Endothelial cell of umbilical vein (primary cell): ENCODE measurements at regions not wholly inside any gene's neighbourhood (a gene's known extent, or its start where the extent isn't known, plus 50 kb on each side); places are given as distances from the start of the nearest gene placed in this dataset.

Experiments
- BruUV-seq: library from RNA; stranded (reverse); fragments of 400-500 nt; replicated peaks from 2 replicates; lab custom pipeline; 2021; lab: Mats Ljungman, UMichigan
- CTCF ChIA-PET: fragments of 300-600, 350-600 bp; sonication (Branson Sonifier 250); formaldehyde crosslinking; loops from one replicate; lab custom pipeline; 2021; ENCODE audit warnings: antibody characterized with exemption, inconsistent platforms; lab: Charles Lee
- POLR2A ChIA-PET: fragments of 300-600, 350-600 bp; sonication (Branson Sonifier 250); formaldehyde crosslinking; loops from one replicate; lab custom pipeline; 2021; ENCODE audit warnings: antibody characterized with exemption, inconsistent platforms; lab: Charles Lee
- DNase-seq: peaks from one replicate; pipeline ENCODE4 v3.0.0-alpha.2; 2011; ENCODE audit warnings: low read depth, low spot score
- FAIRE-seq: peaks from 2 replicates; lab custom pipeline; 2011; peaks lifted over from hg19 to GRCh38; lab: Jason Lieb, UNC
- H2AFZ ChIP-seq: 2 replicates; pipeline ENCODE4 v1.6.0; 2012; ENCODE audit warnings: low read depth, low read length, control low read depth, inconsistent platforms
- H3K27ac ChIP-seq: 2 replicates; pipeline ENCODE4 v1.5.1; 2011; ENCODE audit warnings: low read depth, mild to moderate bottlenecking, control low read depth, low read length, moderate library complexity; ENCODE audit not compliant: insufficient read depth
- H3K27me3 ChIP-seq, 2 experiments: 2 replicates each; pipeline versions ENCODE4 v1.6.0 to v1.6.1; 2011; ENCODE audit warnings: low read length in 2 of 2, mixed read lengths in 1 of 2; ENCODE audit not compliant: control insufficient read depth in 2 of 2, insufficient read depth in 2 of 2
- H3K36me3 ChIP-seq, 2 experiments: 2 replicates in 1 of 2; 3 replicates in 1 of 2; pipeline ENCODE4 v1.5.1; 2011; ENCODE audit warnings: low read length in 2 of 2, mild to moderate bottlenecking in 1 of 2, moderate library complexity in 1 of 2; ENCODE audit not compliant: control insufficient read depth in 2 of 2, insufficient read depth in 2 of 2; ENCODE audit errors: extremely low read depth in 1 of 2
- H3K4me1 ChIP-seq: 3 replicates; pipeline ENCODE4 v1.5.1; 2011; ENCODE audit warnings: mild to moderate bottlenecking, low read length; ENCODE audit not compliant: control insufficient read depth, insufficient read depth; ENCODE audit errors: extremely low read depth
- H3K4me2 ChIP-seq: 2 replicates; pipeline ENCODE4 v1.6.1; 2011; ENCODE audit warnings: low read length, control low read depth, mixed read lengths; ENCODE audit not compliant: insufficient read depth
- H3K4me3 ChIP-seq, 3 experiments: fragments of 200-600 bp in 1 of 3; sonication (generic), shearing (Covaris generic) in 1 of 3; replicated peaks in 1 of 3; 2 replicates each; pipeline ENCODE4 v1.5.1; 2011 to 2016; ENCODE audit warnings: control low read depth in 3 of 3, low read length in 3 of 3, mild to moderate bottlenecking in 2 of 3, inconsistent platforms in 1 of 3, low read depth in 1 of 3, moderate library complexity in 1 of 3; ENCODE audit not compliant: insufficient read depth in 1 of 3
- H3K79me2 ChIP-seq: 2 replicates; pipeline ENCODE4 v1.6.0; 2012; ENCODE audit warnings: low read length, inconsistent platforms; ENCODE audit not compliant: control insufficient read depth, insufficient read depth
- H3K9ac ChIP-seq: replicated peaks from 2 replicates; pipeline ENCODE3; 2011; ENCODE audit warnings: low read length, control low read depth; ENCODE audit not compliant: insufficient read depth; ENCODE audit errors: extremely low read depth
- H3K9me1 ChIP-seq: replicated peaks from 3 replicates; pipeline ENCODE4 v1.6.0; 2011; ENCODE audit warnings: mild to moderate bottlenecking, low read length; ENCODE audit not compliant: control insufficient read depth, insufficient read depth; ENCODE audit errors: extremely low read depth
- H3K9me3 ChIP-seq: replicated peaks from 2 replicates; pipeline ENCODE4 v1.5.1; 2012; ENCODE audit warnings: low read length, inconsistent platforms; ENCODE audit not compliant: control insufficient read depth, insufficient read depth
- H4K20me1 ChIP-seq: replicated peaks from 2 replicates; pipeline ENCODE3; 2011; ENCODE audit warnings: mild to moderate bottlenecking, low read length; ENCODE audit not compliant: control insufficient read depth, insufficient read depth; ENCODE audit errors: extremely low read depth
- EZH2 ChIP-seq: IDR thresholded peaks from 2 replicates; pipeline ENCODE4 v1.6.1; 2012; ENCODE audit warnings: borderline replicate concordance, low read depth, mild to moderate bottlenecking, moderate library complexity, low read length, inconsistent platforms; ENCODE audit not compliant: severe bottlenecking
- FOS ChIP-seq: IDR thresholded peaks from 2 replicates; pipeline ENCODE4 v1.6.1; 2011; ENCODE audit warnings: mild to moderate bottlenecking, low read length, moderate library complexity, borderline replicate concordance; ENCODE audit not compliant: insufficient read depth
- JUN ChIP-seq: IDR thresholded peaks from 2 replicates; pipeline ENCODE4 v1.6.1; 2011; ENCODE audit warnings: borderline replicate concordance, low read depth; ENCODE audit not compliant: insufficient read length, insufficient read depth
- MYC ChIP-seq: IDR thresholded peaks from one replicate; pipeline ENCODE4 v1.6.1; 2011; ENCODE audit warnings: mild to moderate bottlenecking, low read depth, low read length
- POLR2A ChIP-seq: IDR thresholded peaks from 2 replicates; pipeline ENCODE4 v1.6.1; 2012; ENCODE audit warnings: low read depth, mild to moderate bottlenecking, control low read depth, low read length
- POLR2AphosphoS5 ChIP-seq: IDR thresholded peaks from 2 replicates; pipeline ENCODE4 v1.6.1; 2012; ENCODE audit warnings: low read depth, mild to moderate bottlenecking, control low read depth, low read length, moderate library complexity; ENCODE audit not compliant: insufficient read depth
- dilution Hi-C: fragments of 300-500 bp; cut with MboI; formaldehyde crosslinking; loops from one replicate; pipeline ENCODE4 v1.15.0; 2019; ENCODE audit warnings: low sequenced_read_pairs; ENCODE audit not compliant: extremely low pct_ligation_motif_present
- intact Hi-C: fragments of 100-400 bp; cut with micrococcal nuclease; formaldehyde crosslinking; loops from one replicate; pipeline ENCODE4 v1.10.0; 2022
- TF ChIP-seq, protein P1 (sequence below), 2 donors: IDR thresholded peaks; 1 replicate in 1 of 2; 2 replicates in 1 of 2; pipeline ENCODE4 v1.5.1; 2011; ENCODE audit warnings: low read length in 2 of 2, mild to moderate bottlenecking in 2 of 2, moderate library complexity in 2 of 2, control low read depth in 1 of 2, inconsistent platforms in 1 of 2, low read depth in 1 of 2; ENCODE audit not compliant: insufficient read depth in 1 of 2; ENCODE audit errors: extremely low read depth in 1 of 2
- TF ChIP-seq, protein P2 (sequence below): IDR thresholded peaks from 2 replicates; pipeline ENCODE4 v1.6.1; 2011; ENCODE audit not compliant: insufficient read depth, insufficient read length

GRCh38 chr5:2860101-2860500 lies 108.6 kb upstream of the IRX2 start:
- Histone ChIP-seq H3K4me3 (no peak overlapping the region), H3K4me2 (no peak overlapping the region), H3K27ac (no peak overlapping the region), H3K9ac (no peak overlapping the region), H3K36me3 (no peaks in the 10 kb centered on the region), H3K27me3 (no peaks in the 10 kb centered on the region), H2AFZ (no peak overlapping the region), H3K79me2 (no peaks in the 10 kb centered on the region), H3K9me1 (no peaks in the 10 kb centered on the region), H3K9me3 (peaks cover 11% of the 10 kb centered on the region), H3K4me1 (no peaks in the 10 kb centered on the region), H4K20me1 (no peaks in the 10 kb centered on the region)
- no TSS peak for BruUV-seq
- intact Hi-C loops = no loop called here
- ChIA-PET CTCF (no interaction called here), POLR2A (no interaction called here)
- dilution Hi-C loops = no loop called here
- DNase-seq (no peak), FAIRE-seq (no peak)
- TF ChIP-seq JUN = no peak
- no peak for TF ChIP-seq EZH2
- TF ChIP-seq POLR2A = no peak
- no peak for TF ChIP-seq POLR2AphosphoS5
- TF ChIP-seq, protein P1, sequence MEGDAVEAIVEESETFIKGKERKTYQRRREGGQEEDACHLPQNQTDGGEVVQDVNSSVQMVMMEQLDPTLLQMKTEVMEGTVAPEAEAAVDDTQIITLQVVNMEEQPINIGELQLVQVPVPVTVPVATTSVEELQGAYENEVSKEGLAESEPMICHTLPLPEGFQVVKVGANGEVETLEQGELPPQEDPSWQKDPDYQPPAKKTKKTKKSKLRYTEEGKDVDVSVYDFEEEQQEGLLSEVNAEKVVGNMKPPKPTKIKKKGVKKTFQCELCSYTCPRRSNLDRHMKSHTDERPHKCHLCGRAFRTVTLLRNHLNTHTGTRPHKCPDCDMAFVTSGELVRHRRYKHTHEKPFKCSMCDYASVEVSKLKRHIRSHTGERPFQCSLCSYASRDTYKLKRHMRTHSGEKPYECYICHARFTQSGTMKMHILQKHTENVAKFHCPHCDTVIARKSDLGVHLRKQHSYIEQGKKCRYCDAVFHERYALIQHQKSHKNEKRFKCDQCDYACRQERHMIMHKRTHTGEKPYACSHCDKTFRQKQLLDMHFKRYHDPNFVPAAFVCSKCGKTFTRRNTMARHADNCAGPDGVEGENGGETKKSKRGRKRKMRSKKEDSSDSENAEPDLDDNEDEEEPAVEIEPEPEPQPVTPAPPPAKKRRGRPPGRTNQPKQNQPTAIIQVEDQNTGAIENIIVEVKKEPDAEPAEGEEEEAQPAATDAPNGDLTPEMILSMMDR (IDR thresholded peaks at IDR 0.05; ENCODE audit: extremely low read depth in 1 of 2, insufficient read depth in 1 of 2, low read depth in 1 of 2, low read length in 2 of 2) = no peak
- TF ChIP-seq, protein P2, sequence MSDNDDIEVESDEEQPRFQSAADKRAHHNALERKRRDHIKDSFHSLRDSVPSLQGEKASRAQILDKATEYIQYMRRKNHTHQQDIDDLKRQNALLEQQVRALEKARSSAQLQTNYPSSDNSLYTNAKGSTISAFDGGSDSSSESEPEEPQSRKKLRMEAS = no peak
- TF ChIP-seq MYC = no peak
- no peak for TF ChIP-seq FOS
